IMR-90 (cell line): ENCODE measurements at regions not wholly inside any gene's neighbourhood (a gene's known extent, or its start where the extent isn't known, plus 50 kb on each side); places are given as distances from the start of the nearest gene placed in this dataset.

Experiments used
- MAFK ChIP-seq: IDR thresholded peaks from 2 replicates; pipeline ENCODE4 v1.6.1; 2012; ENCODE audit warnings: low read depth, low read length, improper control_type of control experiment
- TF ChIP-seq, protein P1 (sequence below): conservative IDR thresholded peaks from 2 replicates; pipeline ENCODE4 v1.5.1; 2012; ENCODE audit warnings: mild to moderate bottlenecking, low read depth, low read length, improper control_type of control experiment
- TF ChIP-seq, protein P2 (sequence below): fragments of 150-350 bp; IDR thresholded peaks from 2 replicates; pipeline ENCODE4 v1.6.1; 2016; ENCODE audit warnings: low read depth, mild to moderate bottlenecking, low read length, moderate library complexity, borderline replicate concordance

DNA sequence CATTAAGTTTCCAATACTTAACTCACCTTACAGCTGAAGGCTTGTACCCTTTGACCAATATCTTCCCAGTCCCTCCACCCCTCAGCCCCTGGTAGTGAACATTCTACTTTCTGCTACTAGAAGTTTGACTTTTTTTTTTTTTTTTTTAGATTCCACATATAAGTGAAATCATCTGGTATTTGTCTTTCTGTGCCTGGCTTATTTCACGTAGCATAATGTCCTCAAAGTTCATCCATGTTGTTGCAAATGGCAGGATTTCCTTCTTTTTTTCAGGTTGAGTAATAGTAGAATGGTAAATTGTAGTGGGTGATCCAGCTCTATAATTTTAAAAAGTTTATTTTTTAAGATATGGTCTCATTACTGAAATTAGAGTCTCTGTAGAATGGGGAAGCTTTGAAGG, 316.0 kb downstream of the MTX2 start:
- TF ChIP-seq, protein P1, sequence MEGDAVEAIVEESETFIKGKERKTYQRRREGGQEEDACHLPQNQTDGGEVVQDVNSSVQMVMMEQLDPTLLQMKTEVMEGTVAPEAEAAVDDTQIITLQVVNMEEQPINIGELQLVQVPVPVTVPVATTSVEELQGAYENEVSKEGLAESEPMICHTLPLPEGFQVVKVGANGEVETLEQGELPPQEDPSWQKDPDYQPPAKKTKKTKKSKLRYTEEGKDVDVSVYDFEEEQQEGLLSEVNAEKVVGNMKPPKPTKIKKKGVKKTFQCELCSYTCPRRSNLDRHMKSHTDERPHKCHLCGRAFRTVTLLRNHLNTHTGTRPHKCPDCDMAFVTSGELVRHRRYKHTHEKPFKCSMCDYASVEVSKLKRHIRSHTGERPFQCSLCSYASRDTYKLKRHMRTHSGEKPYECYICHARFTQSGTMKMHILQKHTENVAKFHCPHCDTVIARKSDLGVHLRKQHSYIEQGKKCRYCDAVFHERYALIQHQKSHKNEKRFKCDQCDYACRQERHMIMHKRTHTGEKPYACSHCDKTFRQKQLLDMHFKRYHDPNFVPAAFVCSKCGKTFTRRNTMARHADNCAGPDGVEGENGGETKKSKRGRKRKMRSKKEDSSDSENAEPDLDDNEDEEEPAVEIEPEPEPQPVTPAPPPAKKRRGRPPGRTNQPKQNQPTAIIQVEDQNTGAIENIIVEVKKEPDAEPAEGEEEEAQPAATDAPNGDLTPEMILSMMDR = no peak
- TF ChIP-seq, protein P2, sequence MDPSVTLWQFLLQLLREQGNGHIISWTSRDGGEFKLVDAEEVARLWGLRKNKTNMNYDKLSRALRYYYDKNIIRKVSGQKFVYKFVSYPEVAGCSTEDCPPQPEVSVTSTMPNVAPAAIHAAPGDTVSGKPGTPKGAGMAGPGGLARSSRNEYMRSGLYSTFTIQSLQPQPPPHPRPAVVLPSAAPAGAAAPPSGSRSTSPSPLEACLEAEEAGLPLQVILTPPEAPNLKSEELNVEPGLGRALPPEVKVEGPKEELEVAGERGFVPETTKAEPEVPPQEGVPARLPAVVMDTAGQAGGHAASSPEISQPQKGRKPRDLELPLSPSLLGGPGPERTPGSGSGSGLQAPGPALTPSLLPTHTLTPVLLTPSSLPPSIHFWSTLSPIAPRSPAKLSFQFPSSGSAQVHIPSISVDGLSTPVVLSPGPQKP = no peak
- no peak for TF ChIP-seq MAFK
